Large intestine (tissue), 3 donors: ENCODE measurements at regions not wholly inside any gene's neighbourhood (a gene's known extent, or its start where the extent isn't known, plus 50 kb on each side); places are given as distances from the start of the nearest gene placed in this dataset.
"Not testable (repeated sequence)": the region's sequence is repeated elsewhere in the genome, so short reads cannot be mapped to it uniquely, and the experiment has no call there.

Experiments
- DNase-seq, 2 donors: peaks; one replicate each; pipeline versions ENCODE4 v3.0.0 to v3.0.0-alpha.2; 2013
- H3K27ac ChIP-seq: one replicate; pipeline ENCODE4 v1.5.1; 2013; ENCODE audit warnings: low read length
- H3K27me3 ChIP-seq: 2 replicates; pipeline ENCODE4 v1.6.1; 2013; ENCODE audit warnings: low read length; ENCODE audit not compliant: control insufficient read depth, insufficient read depth
- H3K36me3 ChIP-seq: 2 replicates; pipeline ENCODE4 v1.6.1; 2013; ENCODE audit warnings: low read length; ENCODE audit not compliant: control insufficient read depth, insufficient read depth
- H3K4me1 ChIP-seq: one replicate; pipeline ENCODE4 v1.6.1; 2013; ENCODE audit warnings: low read length; ENCODE audit not compliant: control insufficient read depth, insufficient read depth
- H3K4me3 ChIP-seq: one replicate; pipeline ENCODE4 v1.5.1; 2013; ENCODE audit warnings: low read length
- H3K9me3 ChIP-seq: one replicate; pipeline ENCODE4 v1.6.1; 2013; ENCODE audit warnings: mild to moderate bottlenecking, low read depth, low read length, moderate library complexity; ENCODE audit not compliant: control insufficient read depth
- WGBS: methylation state at CpG from one replicate; pipeline ENCODE4 v1.1.5; 2013; ENCODE audit warnings: low lambda C conversion rate; ENCODE audit not compliant: insufficient coverage; 5-methylcytosine and 5-hydroxymethylcytosine counted together

GRCh38 chr4:138445098-138445497, 202.9 kb upstream of the SLC7A11 start:
- no CpG with 5 or more reads among the region's 3 CpGs for WGBS
- Histone ChIP-seq H3K4me3 (no peak overlapping the region), H3K9me3 (peaks cover 4% of the 10 kb centered on the region), H3K27me3 (no peaks in the 10 kb centered on the region), H3K27ac (no peak overlapping the region), H3K4me1 (peaks cover 6% of the 10 kb centered on the region), H3K36me3 (no peaks in the 10 kb centered on the region)
- DNase-seq: no peak

GRCh38 chr4:138444260-138444659, 202.1 kb upstream of the SLC7A11 start:
- no CpG with 5 or more reads among the region's 2 CpGs for WGBS
- H3K9me3 ChIP-seq: peaks cover 4% of the 10 kb centered on the region
- H3K27ac ChIP-seq: no peak overlapping the region
- DNase-seq: no peak
- H3K27me3 ChIP-seq: no peaks in the 10 kb centered on the region
- no peaks in the 10 kb centered on the region for H3K4me1 ChIP-seq
- no peaks in the 10 kb centered on the region for H3K36me3 ChIP-seq
- H3K4me3 ChIP-seq: no peak overlapping the region

- no peak overlapping the region for H3K27ac ChIP-seq
- H3K9me3 ChIP-seq: peaks cover 4% of the 10 kb centered on the region
- H3K36me3 ChIP-seq: no peaks in the 10 kb centered on the region
- WGBS: 97% methylated on average over 4 of the region's 5 CpGs
- no peaks in the 10 kb centered on the region for H3K27me3 ChIP-seq
- H3K4me3 ChIP-seq: no peak overlapping the region
- no peaks in the 10 kb centered on the region for H3K4me1 ChIP-seq
- no peak for DNase-seq
Measured at GRCh38 chr4:138439143-138439581, 197.0 kb upstream of the SLC7A11 start.

GRCh38 chr4:138438608-138439007, 196.5 kb upstream of the SLC7A11 start:
- Histone ChIP-seq H3K9me3 (peaks cover 4% of the 10 kb centered on the region), H3K36me3 (no peaks in the 10 kb centered on the region), H3K27ac (no peak overlapping the region), H3K4me1 (no peaks in the 10 kb centered on the region), H3K4me3 (no peak overlapping the region), H3K27me3 (no peaks in the 10 kb centered on the region)
- DNase-seq: no peak

GRCh38 chr4:138437263-138437851, 195.2 kb upstream of the SLC7A11 start:
- WGBS: 100% methylated on average over 1 of the region's 1 CpG
- H3K4me3 ChIP-seq: no peak overlapping the region
- no peaks in the 10 kb centered on the region for H3K27me3 ChIP-seq
- no peaks in the 10 kb centered on the region for H3K4me1 ChIP-seq
- no peak for DNase-seq
- no peak overlapping the region for H3K27ac ChIP-seq
- no peaks in the 10 kb centered on the region for H3K36me3 ChIP-seq
- H3K9me3 ChIP-seq: no peaks in the 10 kb centered on the region

GRCh38 chr4:138435733-138436132, 193.6 kb upstream of the SLC7A11 start:
- not testable (repeated sequence) for H3K27ac ChIP-seq, H3K36me3 ChIP-seq, H3K4me1 ChIP-seq, H3K9me3 ChIP-seq, H3K4me3 ChIP-seq, H3K27me3 ChIP-seq, DNase-seq
- no CpG with 5 or more reads among the region's 2 CpGs for WGBS

GRCh38 chr4:138435046-138435445, 192.9 kb upstream of the SLC7A11 start:
- not testable (repeated sequence) for H3K9me3 ChIP-seq, DNase-seq, H3K36me3 ChIP-seq, H3K4me1 ChIP-seq, H3K27me3 ChIP-seq, H3K27ac ChIP-seq, H3K4me3 ChIP-seq

GRCh38 chr4:138428611-138429010, 186.5 kb upstream of the SLC7A11 start:
- Histone ChIP-seq H3K4me1 (no peaks in the 10 kb centered on the region), H3K27ac (no peak overlapping the region), H3K27me3 (no peaks in the 10 kb centered on the region), H3K4me3 (no peak overlapping the region), H3K36me3 (no peaks in the 10 kb centered on the region), H3K9me3 (no peaks in the 10 kb centered on the region)
- 100% methylated on average over 3 of the region's 4 CpGs for WGBS
- DNase-seq: no peak

- no peak for DNase-seq
- Histone ChIP-seq H3K4me1 (no peaks in the 10 kb centered on the region), H3K27me3 (no peaks in the 10 kb centered on the region), H3K36me3 (no peaks in the 10 kb centered on the region), H3K4me3 (no peak overlapping the region), H3K27ac (no peak overlapping the region), H3K9me3 (no peaks in the 10 kb centered on the region)
- no CpG with 5 or more reads among the region's 1 CpG for WGBS
Measured at GRCh38 chr4:138426786-138427185, 184.6 kb upstream of the SLC7A11 start.

GRCh38 chr4:138420471-138420870, 178.3 kb upstream of the SLC7A11 start:
- no peak for DNase-seq
- Histone ChIP-seq H3K9me3 (no peaks in the 10 kb centered on the region), H3K4me1 (no peaks in the 10 kb centered on the region), H3K4me3 (no peak overlapping the region), H3K27ac (no peak overlapping the region), H3K27me3 (no peaks in the 10 kb centered on the region), H3K36me3 (no peaks in the 10 kb centered on the region)
- no CpG with 5 or more reads among the region's 1 CpG for WGBS

GRCh38 chr4:138414202-138414601, 172.1 kb upstream of the SLC7A11 start:
- DNase-seq: no peak
- 100% methylated on average over 1 of the region's 1 CpG for WGBS
- no peak overlapping the region for H3K4me3 ChIP-seq
- no peaks in the 10 kb centered on the region for H3K9me3 ChIP-seq
- H3K27me3 ChIP-seq: no peaks in the 10 kb centered on the region
- no peak overlapping the region for H3K27ac ChIP-seq
- no peaks in the 10 kb centered on the region for H3K36me3 ChIP-seq
- no peaks in the 10 kb centered on the region for H3K4me1 ChIP-seq
